HG02588 (cell line): ENCODE measurements at regions not wholly inside any gene's neighbourhood (a gene's known extent, or its start where the extent isn't known, plus 50 kb on each side); places are given as distances from the start of the nearest gene placed in this dataset.
"Not testable (repeated sequence)": the region's sequence is repeated elsewhere in the genome, so short reads cannot be mapped to it uniquely, and the experiment has no call there.

ENCODE experiments used
- ATAC-seq: cut with Tn5 transposase; IDR thresholded peaks from one replicate; pipeline ENCODE4 v1.9.1; 2021; ENCODE audit warnings: mild to moderate bottlenecking, moderate library complexity; ENCODE audit not compliant: unreplicated experiment

GRCh38 chr2:190005513-190005912 lies 57.0 kb downstream of the MSTN start:
- no peak for ATAC-seq

- ATAC-seq, result no peak
Observed at GRCh38 chr2:189999661-190000060, 62.9 kb downstream of the MSTN start.

DNA sequence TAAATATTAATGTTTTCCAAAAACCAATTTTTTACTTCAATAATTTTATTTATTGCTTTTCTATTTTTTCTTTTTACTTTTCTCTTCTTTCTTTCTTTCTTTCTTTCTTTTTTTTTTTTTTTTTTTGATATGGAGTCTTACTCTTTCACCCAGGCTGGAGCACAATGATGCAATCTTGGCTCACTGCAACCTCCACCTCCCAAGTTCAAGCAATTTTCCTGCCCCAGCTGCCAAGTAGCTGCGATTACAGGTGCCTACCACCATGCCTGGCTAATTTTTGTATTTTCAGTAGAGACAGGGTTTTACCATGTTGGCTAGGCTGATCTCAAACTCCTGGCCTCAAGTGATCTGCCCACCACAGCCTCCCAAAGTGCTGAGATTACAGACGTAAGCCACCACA lies 63.9 kb downstream of the MSTN start:
- ATAC-seq, result not testable (repeated sequence)

DNA sequence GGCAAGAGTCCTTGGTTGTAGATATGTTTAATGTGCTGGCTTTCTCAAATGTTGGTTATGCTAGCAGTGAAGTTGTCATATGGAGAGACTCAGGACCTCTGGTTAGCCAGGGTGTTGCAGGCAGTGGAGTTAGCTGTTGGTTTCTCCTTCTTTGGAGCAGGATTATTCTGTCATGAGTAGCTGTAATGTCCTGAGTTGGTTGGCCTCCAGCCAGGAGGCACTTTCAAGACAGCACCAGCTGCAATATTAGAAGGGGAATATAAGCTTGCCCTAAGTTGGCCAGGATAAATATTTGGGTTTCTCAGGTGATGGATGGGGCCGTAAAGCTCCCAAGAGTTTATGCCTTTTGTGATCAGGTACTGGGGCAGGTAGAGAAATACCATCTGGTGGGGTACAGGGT lies 65.5 kb downstream of the MSTN start:
- ATAC-seq, result no peak

GRCh38 chr2:189995679-189996078 lies 66.8 kb downstream of the MSTN start:
- ATAC-seq, result no peak

DNA sequence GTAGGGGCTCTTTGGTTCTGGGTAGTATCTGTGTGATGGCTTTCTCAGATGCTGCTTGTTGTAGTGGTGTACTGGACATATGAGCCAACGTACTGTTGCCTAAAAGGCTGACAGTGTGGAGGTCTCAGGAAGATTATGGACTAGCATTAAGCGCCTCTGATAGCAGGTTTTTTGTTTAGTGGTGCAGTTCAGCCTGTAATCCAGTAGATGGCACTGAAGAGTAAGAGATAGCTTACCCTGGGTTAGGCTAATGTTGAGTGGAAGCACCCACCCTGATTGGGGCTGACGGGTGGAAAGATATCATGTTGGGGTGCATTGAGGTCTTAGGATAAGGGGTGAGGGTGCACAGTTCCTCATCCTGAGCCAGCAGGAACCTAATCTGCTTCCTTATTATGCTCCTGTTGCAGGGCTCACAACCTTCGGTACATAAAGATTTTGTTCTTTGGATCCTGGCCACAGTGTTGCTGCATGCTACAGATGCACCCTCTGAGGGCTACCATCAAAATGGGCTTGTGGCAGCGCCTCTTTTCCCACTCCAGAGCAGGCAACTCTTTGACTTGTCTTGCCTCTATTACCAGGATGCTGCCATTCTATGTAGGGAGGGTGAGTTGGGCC lies 79.6 kb downstream of the MSTN start:
- no peak for ATAC-seq

DNA sequence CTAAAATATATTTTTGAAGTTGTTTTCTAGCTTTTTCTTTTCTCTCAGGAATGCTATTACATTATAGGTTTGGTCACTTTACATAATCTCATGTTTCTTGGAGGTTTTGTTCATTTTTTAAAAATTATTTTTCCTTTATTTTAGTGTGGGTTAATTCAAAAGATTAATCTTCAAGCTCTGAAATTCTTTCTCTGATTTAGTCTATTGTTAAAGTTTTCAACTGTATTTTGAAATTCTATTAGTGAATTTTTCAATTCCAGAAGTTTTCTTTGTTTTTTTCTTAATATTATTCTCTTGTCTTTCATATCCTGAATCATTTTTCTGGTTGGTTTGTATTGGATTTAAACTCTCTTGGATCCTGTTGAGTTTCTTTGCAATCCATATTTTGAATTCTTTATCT lies 80.4 kb downstream of the MSTN start:
- ATAC-seq, result no peak

- not testable (repeated sequence) for ATAC-seq
Observed at GRCh38 chr2:189976488-189976887, 86.0 kb downstream of the MSTN start.

GRCh38 chr2:189960346-189960745 lies 102.2 kb downstream of the MSTN start:
- ATAC-seq, result no peak

GRCh38 chr2:189959450-189959849 lies 103.1 kb downstream of the MSTN start:
- no peak for ATAC-seq

- peak; percentile 55 for ATAC-seq
Observed at GRCh38 chr2:189954989-189955388, 107.5 kb downstream of the MSTN start.

DNA sequence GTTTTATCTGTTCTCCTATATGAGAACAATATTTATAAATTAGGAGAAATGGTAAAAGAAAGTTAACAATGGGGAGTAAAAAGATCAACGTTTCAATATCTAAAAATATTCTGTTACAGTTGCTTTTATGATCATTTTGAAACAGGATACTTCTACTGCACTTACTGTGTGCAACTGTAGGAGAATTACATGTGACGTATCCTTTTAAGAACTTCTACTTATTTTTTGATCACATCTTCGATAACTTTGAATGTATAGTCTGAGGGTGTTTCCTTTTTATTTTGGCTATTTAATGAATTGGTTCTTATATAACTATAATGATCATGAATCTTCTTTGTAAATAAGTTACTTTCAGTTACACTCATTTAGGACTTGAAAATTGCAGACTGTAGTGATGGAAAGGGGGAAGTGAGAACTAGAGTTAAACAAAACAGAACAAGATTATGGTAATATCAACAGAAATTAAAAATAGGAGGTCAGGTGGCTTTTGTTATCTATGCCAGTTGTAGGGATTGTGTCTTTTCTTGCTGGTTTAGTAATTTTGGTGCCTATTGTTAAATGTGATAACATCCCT lies 109.9 kb downstream of the MSTN start:
- peak; percentile 90 for ATAC-seq

- peak; percentile 31 for ATAC-seq
Observed at GRCh38 chr2:189951791-189952535, 110.6 kb downstream of the MSTN start.

GRCh38 chr2:189943009-189943408 lies 119.5 kb downstream of the MSTN start:
- ATAC-seq, result no peak

GRCh38 chr2:189940913-189941312 lies 121.6 kb downstream of the MSTN start:
- no peak for ATAC-seq

DNA sequence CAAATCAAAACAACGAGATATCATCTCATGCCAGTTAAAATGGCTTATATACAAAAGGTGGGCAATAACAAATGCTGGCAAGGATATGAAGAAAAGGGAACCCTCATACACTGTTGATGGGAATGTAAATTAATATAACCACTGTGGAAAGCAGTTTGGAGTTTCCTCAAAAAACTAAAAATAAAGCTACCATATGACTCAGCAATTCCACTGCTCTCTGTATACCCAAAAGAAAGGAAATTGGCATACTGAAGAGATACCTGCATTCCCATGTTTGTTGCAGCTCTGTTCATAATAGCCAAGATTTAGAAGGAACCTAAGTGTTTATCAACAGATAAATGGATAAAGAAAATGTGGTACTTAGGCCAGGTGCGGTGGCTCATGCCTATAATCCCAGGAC lies 124.8 kb downstream of the MSTN start:
- no peak for ATAC-seq

DNA sequence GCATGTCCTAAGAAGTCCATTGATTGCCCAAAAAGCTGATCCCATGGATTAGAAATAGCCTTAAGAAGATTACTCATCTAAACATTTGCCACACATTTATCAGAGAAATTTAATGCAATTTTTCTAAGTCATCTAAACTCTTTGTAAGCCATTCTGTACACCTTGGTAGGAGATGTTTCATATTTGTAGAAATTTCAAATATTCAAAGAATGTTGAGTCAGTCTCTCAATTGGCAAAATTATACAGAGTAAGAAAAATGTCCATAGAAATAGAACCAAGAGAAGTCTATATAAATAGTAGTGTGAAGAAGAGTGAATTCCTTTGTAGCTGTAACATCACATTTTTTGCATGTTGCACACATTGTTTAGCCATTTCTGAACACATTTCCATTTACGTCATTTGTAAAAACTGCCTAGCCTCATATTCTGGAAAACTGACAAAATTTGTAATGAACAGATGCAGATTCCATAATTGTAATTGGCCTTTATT lies 128.6 kb downstream of the MSTN start:
- no peak for ATAC-seq

DNA sequence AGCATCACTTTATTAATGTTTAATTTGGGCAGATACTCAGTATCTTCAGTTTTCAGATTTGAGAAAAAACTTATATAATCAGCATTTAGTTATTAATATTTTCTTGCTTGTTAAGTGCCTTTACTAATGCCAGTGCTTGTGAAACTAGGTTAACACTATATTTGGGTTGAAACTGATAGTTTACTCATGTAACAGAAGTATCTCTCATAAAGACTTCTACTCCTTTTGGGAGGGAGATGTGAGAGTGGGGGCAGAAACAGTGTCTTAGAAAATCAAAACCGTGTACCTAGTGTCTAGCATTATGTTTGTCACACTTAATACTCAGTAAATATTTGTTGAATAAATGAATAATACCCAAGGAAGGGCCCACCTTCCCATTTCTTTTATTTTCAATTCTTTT lies 129.5 kb downstream of the MSTN start:
- peak; percentile 93 for ATAC-seq

GRCh38 chr2:189927823-189928222 lies 134.7 kb downstream of the MSTN start:
- no peak for ATAC-seq
